ENCODE measurements at regions not wholly inside any gene's neighbourhood (a gene's known extent, or its start where the extent isn't known, plus 50 kb on each side); places are given as distances from the start of the nearest gene placed in this dataset.

DNA sequence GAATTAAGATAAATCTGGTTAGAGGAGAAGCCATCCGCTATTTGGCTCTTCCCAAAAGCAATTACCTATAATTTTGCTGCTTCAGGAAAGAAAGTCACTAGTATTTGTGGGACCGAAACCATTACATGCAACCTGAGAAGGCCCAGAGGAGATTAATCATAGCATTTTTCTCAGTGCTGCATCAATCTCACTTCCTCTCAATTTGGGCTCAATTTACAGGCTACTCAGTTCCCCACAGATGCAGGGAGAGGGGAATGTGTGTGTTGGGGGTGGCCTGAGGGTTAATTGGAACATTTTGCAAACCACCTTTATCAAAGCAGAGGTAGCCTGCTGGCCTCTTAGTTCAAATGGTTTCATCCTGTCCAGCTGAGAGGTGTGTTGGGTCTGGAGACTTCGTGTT lies 394.7 kb upstream of the ASIC2 start:
- no peak for TF ChIP-seq POLR2A (IDR thresholded peaks at IDR 0.05)
- TF ChIP-seq, protein P1, sequence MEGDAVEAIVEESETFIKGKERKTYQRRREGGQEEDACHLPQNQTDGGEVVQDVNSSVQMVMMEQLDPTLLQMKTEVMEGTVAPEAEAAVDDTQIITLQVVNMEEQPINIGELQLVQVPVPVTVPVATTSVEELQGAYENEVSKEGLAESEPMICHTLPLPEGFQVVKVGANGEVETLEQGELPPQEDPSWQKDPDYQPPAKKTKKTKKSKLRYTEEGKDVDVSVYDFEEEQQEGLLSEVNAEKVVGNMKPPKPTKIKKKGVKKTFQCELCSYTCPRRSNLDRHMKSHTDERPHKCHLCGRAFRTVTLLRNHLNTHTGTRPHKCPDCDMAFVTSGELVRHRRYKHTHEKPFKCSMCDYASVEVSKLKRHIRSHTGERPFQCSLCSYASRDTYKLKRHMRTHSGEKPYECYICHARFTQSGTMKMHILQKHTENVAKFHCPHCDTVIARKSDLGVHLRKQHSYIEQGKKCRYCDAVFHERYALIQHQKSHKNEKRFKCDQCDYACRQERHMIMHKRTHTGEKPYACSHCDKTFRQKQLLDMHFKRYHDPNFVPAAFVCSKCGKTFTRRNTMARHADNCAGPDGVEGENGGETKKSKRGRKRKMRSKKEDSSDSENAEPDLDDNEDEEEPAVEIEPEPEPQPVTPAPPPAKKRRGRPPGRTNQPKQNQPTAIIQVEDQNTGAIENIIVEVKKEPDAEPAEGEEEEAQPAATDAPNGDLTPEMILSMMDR (IDR thresholded peaks at IDR 0.05): no peak

Data from heart left ventricle (tissue), 13 donors.